GM21390 (cell line): ENCODE measurements at regions not wholly inside any gene's neighbourhood (a gene's known extent, or its start where the extent isn't known, plus 50 kb on each side); places are given as distances from the start of the nearest gene placed in this dataset.

Experiments used
- ATAC-seq: cut with Tn5 transposase; IDR thresholded peaks from one replicate; pipeline ENCODE4 v1.9.1; 2021; ENCODE audit not compliant: unreplicated experiment

GRCh38 chr18:78656346-78656925 lies 323.2 kb upstream of the SALL3 start:
- ATAC-seq, result no peak

DNA sequence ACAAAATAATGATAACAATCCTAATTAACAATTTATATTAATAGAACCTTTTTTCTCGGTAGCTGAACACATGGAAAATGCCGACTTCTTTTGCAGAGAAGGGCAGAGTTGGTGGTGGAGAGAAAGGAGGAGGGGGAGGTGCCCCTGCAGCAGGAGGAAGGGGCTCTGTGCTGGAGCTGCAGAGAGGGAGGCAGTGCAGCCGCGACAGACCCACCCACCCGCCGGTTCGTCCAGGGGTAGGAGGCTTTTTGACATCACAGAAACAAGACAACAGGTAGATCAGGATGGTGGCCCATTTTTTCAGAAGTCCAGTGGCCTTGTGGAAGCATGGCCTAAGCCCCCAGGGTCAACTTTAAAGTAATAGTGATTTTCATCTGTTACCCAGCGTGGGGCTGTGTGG lies 321.1 kb upstream of the SALL3 start:
- ATAC-seq, result no peak

DNA sequence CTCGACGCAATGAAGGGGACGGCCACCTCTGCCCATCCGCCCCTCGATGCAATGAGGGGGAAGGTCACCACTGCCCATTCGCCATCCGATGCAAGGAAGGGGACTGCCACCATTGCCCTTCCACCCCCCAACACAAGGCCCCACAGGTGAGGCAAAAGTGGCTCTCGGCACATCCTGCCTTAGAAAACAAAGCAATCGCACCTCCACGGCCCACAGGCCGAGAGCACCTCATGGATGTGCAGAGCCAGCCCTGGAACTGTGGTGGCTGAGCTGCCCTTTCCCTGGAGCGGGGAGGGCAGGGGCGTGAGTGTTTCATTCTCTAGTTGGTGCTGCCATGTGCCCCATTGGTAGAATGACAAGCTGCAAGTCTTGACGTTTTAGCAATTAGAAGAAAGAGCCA lies 320.6 kb upstream of the SALL3 start:
- ATAC-seq, result no peak

DNA sequence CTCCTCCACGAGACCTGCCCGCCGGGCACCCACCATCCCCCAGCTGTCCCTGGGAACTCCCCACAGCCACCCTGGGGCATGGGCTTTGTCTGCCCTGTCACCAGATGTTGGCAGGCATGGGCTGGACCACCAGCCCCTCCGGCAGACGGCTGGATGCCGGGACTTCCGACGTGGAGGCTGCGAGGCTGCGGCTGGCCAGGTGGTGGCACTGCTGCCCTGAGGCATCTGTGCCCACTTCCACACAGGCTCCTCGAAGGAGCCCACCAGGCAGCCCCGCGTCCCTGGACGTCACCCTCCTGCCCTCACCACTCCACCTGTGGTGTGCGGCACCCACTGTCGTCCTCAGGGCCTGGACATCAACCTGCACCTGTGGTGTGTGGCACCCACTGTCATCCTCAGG lies 319.9 kb upstream of the SALL3 start:
- ATAC-seq, result no peak

DNA sequence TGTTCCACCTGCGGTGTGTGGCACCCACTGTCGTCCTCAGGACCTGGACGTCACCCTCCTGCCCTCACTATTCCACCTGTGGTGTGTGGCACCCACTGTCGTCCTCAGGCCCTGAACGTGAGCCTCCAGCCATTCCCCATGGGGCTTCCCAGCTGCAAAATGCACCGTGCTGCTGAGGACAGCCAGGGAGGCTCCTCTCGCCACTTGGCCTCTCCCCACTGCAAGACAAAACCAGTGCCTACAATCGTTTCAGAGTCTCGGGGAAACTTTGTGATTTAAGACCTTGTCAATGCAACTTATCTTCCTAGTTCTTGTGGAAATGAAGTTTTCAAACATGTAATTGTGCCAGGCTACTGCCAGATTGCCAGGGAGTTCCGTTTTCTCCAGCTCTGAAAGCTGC lies 319.3 kb upstream of the SALL3 start:
- ATAC-seq, result no peak

DNA sequence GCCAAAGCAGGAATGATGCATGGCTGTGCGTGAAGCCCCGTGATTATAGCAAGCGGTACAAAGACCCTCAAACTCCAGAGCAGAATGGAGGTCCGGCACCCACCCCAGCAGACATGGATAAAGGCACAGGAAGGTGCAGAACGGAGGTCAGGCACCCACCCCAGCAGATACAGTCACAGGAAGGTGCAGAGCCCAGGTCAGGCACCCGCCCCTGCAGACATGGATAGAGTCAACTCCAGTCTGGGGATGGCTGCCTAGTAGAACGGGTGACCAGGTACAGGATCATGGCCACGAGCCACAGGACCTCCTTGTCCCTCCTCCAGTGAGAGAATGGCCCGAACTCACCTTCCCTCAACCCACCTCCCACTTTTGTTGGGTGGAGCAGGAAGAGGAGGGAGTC lies 318.3 kb upstream of the SALL3 start:
- no peak for ATAC-seq

DNA sequence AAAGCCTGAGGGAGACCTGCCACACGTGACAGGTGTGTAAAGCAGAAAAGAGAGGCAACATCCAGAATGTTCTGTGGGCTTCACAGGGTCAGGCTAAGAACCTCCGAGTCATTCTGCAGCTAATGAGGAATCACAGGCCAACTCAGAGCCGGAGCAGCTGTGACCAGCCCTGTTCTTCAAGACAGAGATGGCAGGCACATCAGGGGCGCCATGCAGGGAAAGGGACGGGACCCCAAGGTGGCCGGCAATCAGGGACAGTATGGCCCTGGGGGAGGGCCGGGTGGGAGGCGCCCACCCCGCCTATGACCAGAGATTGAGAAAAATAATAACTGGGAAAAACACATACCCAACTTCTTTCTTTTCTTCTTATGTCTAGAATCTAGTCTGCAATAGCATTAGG lies 316.7 kb upstream of the SALL3 start:
- no peak for ATAC-seq

DNA sequence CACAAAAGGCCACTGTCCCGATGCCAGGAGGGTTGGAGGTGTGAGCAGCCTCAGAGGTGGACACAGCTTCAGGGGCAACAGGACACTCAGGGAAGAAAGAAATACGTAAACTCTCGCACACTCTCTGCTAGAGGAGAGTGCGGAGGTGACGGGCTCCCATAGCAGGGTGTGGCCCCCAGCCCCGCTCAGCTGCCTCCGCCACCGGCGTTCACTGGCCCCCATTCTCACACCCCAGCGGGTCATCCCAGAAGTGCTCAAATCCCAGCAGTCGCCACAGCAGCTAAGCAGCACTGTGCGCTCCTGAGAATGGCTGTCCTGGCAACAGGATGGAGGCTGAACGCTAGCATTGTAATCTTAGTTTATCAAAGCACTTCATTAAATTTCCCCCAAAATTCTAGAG lies 315.6 kb upstream of the SALL3 start:
- ATAC-seq, result no peak

- no peak for ATAC-seq
Observed at GRCh38 chr18:78664848-78665247, 314.8 kb upstream of the SALL3 start.

DNA sequence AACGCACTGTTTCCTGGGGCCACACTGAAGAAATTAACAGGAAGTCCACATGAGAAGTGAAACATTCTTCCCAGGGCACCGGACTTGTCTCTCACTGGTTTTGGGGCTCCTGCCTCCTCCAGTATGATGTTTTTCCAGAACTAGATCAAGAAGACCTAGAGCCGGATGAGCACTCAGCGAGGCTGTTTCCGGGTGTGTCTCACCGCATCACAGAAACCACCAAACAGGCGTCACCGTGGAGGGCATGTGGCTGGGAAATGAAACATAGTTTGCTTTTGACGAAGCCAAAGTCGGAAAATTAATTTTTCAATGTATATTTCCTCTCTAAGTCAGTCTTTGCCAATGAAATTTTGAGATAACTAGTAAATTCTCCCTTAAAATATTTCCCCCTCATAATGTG lies 314.0 kb upstream of the SALL3 start:
- ATAC-seq, result no peak

DNA sequence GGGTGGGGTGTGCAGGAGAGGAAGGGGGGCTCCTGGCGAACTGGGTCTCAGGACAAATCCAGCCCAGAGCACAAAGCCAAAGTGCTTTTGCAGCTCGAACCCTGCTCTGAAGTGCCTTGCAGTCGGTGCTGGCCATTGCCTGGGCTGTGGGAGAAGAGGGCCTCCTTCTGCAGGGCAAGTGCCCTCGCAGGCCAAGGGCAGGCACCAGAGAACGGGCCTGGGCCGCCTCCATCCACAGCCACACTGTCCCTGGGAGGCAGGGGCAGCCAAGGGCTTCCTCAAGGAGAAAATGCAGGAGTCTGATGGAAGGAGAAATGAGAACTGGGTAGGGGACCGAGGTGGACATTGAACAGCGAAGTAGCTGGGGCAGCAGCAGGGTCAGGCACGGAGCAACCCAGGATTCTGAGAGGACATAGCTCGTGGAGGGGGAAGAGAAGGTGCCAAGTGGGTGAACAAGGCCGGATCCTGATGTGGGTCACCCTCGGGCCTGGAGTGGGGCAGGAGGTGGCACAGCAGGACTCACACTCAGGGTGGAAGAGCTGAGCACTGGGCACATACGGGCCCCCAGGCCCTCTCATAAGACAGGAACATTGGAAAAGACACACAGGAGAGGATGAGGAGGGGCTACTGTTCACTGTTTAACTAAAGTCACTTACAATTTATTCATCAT lies 312.8 kb upstream of the SALL3 start:
- ATAC-seq, result no peak

- no peak for ATAC-seq
Observed at GRCh38 chr18:78670778-78671391, 308.7 kb upstream of the SALL3 start.

DNA sequence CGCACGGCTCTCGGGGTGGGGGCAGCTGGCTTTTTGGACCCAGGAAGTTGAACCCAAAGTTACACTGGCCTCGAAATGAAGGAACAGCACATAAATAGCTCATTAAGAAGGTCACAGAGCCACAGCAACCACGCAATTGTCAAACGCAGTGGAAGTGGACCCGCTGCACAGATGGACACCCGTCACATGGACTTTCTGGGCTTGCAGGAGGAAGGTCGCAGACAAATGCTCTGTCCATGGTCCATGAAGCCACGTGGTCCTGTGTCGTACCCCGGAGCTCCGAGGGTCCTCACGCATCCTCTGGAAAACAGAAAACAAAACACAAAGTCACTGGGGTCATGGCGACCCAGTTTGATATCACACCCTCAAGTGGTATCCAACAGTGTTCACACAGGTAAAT lies 308.1 kb upstream of the SALL3 start:
- ATAC-seq, result no peak

GRCh38 chr18:78672862-78673446 lies 306.7 kb upstream of the SALL3 start:
- no peak for ATAC-seq

DNA sequence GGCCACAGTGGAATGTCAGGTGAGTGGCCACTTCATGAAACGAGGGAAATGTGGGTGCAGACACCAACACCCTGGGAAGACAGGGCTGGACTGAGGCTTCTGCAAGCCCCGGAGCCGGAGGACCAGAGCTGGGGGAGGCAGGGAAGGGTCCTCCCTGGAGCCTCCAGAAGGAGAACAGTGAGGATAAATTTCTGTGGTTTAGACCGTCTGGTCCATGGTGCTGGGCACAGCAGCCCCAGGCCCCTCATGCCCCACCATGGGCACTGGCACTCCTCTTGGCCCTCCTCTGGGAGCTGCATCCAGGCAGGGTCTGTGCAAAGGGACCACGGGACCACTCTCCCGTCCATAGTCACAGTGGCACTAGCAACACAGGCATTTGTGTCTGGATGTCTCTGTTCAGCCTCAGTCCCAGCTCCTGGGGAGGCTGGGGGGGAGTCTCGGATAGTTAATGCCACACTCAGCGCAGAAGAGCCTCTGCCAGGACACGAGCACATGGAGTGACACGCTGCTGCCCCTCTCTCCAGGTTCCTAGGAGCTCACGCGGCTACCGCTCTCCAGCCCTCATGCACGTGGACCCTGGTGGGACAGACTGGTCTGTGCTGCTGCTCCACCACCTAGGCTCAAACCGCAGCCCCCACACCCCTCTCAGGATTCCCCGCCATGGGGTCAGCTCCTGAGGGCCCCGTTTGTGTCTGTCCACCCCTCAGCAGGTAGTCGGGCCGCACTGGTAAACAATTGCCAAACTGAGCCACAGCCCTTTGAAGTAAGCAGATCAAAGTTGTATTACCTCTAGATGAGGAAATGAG lies 305.9 kb upstream of the SALL3 start:
- ATAC-seq, result no peak

GRCh38 chr18:78675231-78675630 lies 304.4 kb upstream of the SALL3 start:
- no peak for ATAC-seq

- no peak for ATAC-seq
Observed at GRCh38 chr18:78676622-78677482, 302.8 kb upstream of the SALL3 start.

DNA sequence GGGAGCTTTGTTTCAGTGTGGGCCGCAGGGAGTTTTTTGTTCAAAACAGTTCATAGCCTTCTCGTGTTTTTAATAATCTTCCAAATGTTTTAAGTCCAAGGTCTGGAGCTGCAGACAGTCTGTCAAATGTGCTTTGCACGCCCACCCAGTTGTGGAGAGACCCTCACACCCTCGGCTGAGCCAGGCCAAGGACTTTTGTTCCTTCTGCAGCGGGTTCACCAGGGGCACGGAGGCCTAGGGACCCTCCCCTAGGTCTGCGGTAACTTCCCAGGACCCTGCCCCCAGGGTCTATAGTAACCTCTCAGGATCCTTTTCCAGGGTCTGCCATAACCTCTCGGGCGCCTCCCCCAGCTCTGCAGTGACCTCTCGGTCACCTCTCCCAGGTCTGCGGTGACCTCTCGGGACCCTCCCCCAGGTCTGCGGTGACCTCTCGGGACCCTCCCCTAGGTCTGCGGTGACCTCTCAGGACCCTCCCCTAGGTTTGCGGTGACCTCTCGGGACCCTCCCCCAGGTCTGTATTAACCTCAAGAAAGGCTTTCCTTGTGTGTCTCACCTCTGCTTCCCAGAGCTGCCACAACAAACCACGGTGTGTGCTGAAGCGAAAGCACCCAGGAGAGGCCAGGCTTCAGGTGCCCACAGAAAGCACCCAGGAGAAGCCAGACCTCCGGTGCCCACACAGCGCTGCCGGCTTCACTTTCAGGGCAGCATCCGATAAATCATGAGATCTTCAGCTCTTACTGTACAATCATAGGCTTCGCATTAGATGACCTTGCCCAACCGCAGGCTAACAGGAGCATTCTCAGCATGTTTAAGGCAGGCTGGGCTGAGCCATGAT lies 301.9 kb upstream of the SALL3 start:
- ATAC-seq, result no peak

GRCh38 chr18:78678318-78678695 lies 301.3 kb upstream of the SALL3 start:
- no peak for ATAC-seq

GRCh38 chr18:78679031-78679430 lies 300.6 kb upstream of the SALL3 start:
- ATAC-seq, result no peak
